Activated CD4-positive, alpha-beta T cell treated with anti-CD3 and anti-CD28 coated beads, Interleukin-2, amount 50 U/mL, for 4 hours (primary cell): ENCODE measurements at regions not wholly inside any gene's neighbourhood (a gene's known extent, or its start where the extent isn't known, plus 50 kb on each side); places are given as distances from the start of the nearest gene placed in this dataset.

ENCODE experiments used
- DNase-seq, 2 experiments: peaks; one replicate each; pipeline ENCODE4 v3.0.0-alpha.2; 2020

- no peak for DNase-seq
Measured at GRCh38 chr13:109500146-109500773, 286.1 kb downstream of the IRS2 start.

- DNase-seq = no peak
Measured at GRCh38 chr13:109497917-109498316, 288.5 kb downstream of the IRS2 start.

GRCh38 chr13:109496216-109496615 is 290.2 kb downstream of the IRS2 start:
- no peak for DNase-seq

- DNase-seq = no peak
Measured at GRCh38 chr13:109494925-109495369, 291.4 kb downstream of the IRS2 start.

- DNase-seq = no peak
Measured at GRCh38 chr13:109485136-109485794, 301.1 kb downstream of the IRS2 start.

GRCh38 chr13:109483284-109483683 is 303.1 kb downstream of the IRS2 start:
- no peak for DNase-seq

GRCh38 chr13:109481040-109481439 is 305.3 kb downstream of the IRS2 start:
- no peak for DNase-seq

- DNase-seq = no peak
Measured at GRCh38 chr13:109480011-109480955, 306.1 kb downstream of the IRS2 start.

GRCh38 chr13:109479534-109479933 is 306.8 kb downstream of the IRS2 start:
- no peak for DNase-seq

- no peak for DNase-seq
Measured at GRCh38 chr13:109476001-109476400, 310.4 kb downstream of the IRS2 start.

- DNase-seq = no peak
Measured at GRCh38 chr13:109468123-109468522, 318.3 kb downstream of the IRS2 start.

- DNase-seq = no peak
Measured at GRCh38 chr13:109465148-109465547, 321.2 kb downstream of the IRS2 start.

GRCh38 chr13:109454167-109454917 is 332.0 kb downstream of the IRS2 start:
- no peak for DNase-seq

GRCh38 chr13:109451726-109452125 is 334.7 kb downstream of the IRS2 start:
- no peak for DNase-seq

GRCh38 chr13:109448629-109449028 is 337.8 kb downstream of the IRS2 start:
- DNase-seq = no peak

- no peak for DNase-seq
Measured at GRCh38 chr13:109447667-109448066, 338.7 kb downstream of the IRS2 start.

- DNase-seq = no peak
Measured at GRCh38 chr13:109440320-109440719, 346.1 kb downstream of the IRS2 start.

GRCh38 chr13:109439813-109440212 is 346.6 kb downstream of the IRS2 start:
- DNase-seq = no peak

GRCh38 chr13:109436841-109437240 is 349.5 kb downstream of the IRS2 start:
- no peak for DNase-seq

- DNase-seq = no peak
Measured at GRCh38 chr13:109436055-109436622, 350.2 kb downstream of the IRS2 start.

- DNase-seq = no peak
Measured at GRCh38 chr13:109431217-109431616, 355.2 kb downstream of the IRS2 start.

- no peak for DNase-seq
Measured at GRCh38 chr13:109428146-109428545, 358.2 kb downstream of the IRS2 start.
